Endothelial cell of umbilical vein (primary cell): ENCODE measurements at regions not wholly inside any gene's neighbourhood (a gene's known extent, or its start where the extent isn't known, plus 50 kb on each side); places are given as distances from the start of the nearest gene placed in this dataset.
A peak's percentile ranks its signal among the peaks of the same experiment; 100 is the strongest.

Experiments
- BruUV-seq: library from RNA; stranded (reverse); fragments of 400-500 nt; replicated peaks from 2 replicates; lab custom pipeline; 2021; lab: Mats Ljungman, UMichigan
- CTCF ChIA-PET: fragments of 300-600, 350-600 bp; sonication (Branson Sonifier 250); formaldehyde crosslinking; loops from one replicate; lab custom pipeline; 2021; ENCODE audit warnings: antibody characterized with exemption, inconsistent platforms; lab: Charles Lee
- POLR2A ChIA-PET: fragments of 300-600, 350-600 bp; sonication (Branson Sonifier 250); formaldehyde crosslinking; loops from one replicate; lab custom pipeline; 2021; ENCODE audit warnings: antibody characterized with exemption, inconsistent platforms; lab: Charles Lee
- DNase-seq: peaks from one replicate; pipeline ENCODE4 v3.0.0-alpha.2; 2011; ENCODE audit warnings: low read depth, low spot score
- FAIRE-seq: peaks from 2 replicates; lab custom pipeline; 2011; peaks lifted over from hg19 to GRCh38; lab: Jason Lieb, UNC
- H2AFZ ChIP-seq: 2 replicates; pipeline ENCODE4 v1.6.0; 2012; ENCODE audit warnings: low read depth, low read length, control low read depth, inconsistent platforms
- H3K27ac ChIP-seq: 2 replicates; pipeline ENCODE4 v1.5.1; 2011; ENCODE audit warnings: low read depth, mild to moderate bottlenecking, control low read depth, low read length, moderate library complexity; ENCODE audit not compliant: insufficient read depth
- H3K27me3 ChIP-seq, 2 experiments: 2 replicates each; pipeline versions ENCODE4 v1.6.0 to v1.6.1; 2011; ENCODE audit warnings: low read length in 2 of 2, mixed read lengths in 1 of 2; ENCODE audit not compliant: control insufficient read depth in 2 of 2, insufficient read depth in 2 of 2
- H3K36me3 ChIP-seq, 2 experiments: 2 replicates in 1 of 2; 3 replicates in 1 of 2; pipeline ENCODE4 v1.5.1; 2011; ENCODE audit warnings: low read length in 2 of 2, mild to moderate bottlenecking in 1 of 2, moderate library complexity in 1 of 2; ENCODE audit not compliant: control insufficient read depth in 2 of 2, insufficient read depth in 2 of 2; ENCODE audit errors: extremely low read depth in 1 of 2
- H3K4me1 ChIP-seq: 3 replicates; pipeline ENCODE4 v1.5.1; 2011; ENCODE audit warnings: mild to moderate bottlenecking, low read length; ENCODE audit not compliant: control insufficient read depth, insufficient read depth; ENCODE audit errors: extremely low read depth
- H3K4me2 ChIP-seq: 2 replicates; pipeline ENCODE4 v1.6.1; 2011; ENCODE audit warnings: low read length, control low read depth, mixed read lengths; ENCODE audit not compliant: insufficient read depth
- H3K4me3 ChIP-seq, 3 experiments: fragments of 200-600 bp in 1 of 3; sonication (generic), shearing (Covaris generic) in 1 of 3; replicated peaks in 1 of 3; 2 replicates each; pipeline ENCODE4 v1.5.1; 2011 to 2016; ENCODE audit warnings: control low read depth in 3 of 3, low read length in 3 of 3, mild to moderate bottlenecking in 2 of 3, inconsistent platforms in 1 of 3, low read depth in 1 of 3, moderate library complexity in 1 of 3; ENCODE audit not compliant: insufficient read depth in 1 of 3
- H3K79me2 ChIP-seq: 2 replicates; pipeline ENCODE4 v1.6.0; 2012; ENCODE audit warnings: low read length, inconsistent platforms; ENCODE audit not compliant: control insufficient read depth, insufficient read depth
- H3K9ac ChIP-seq: replicated peaks from 2 replicates; pipeline ENCODE3; 2011; ENCODE audit warnings: low read length, control low read depth; ENCODE audit not compliant: insufficient read depth; ENCODE audit errors: extremely low read depth
- H3K9me1 ChIP-seq: replicated peaks from 3 replicates; pipeline ENCODE4 v1.6.0; 2011; ENCODE audit warnings: mild to moderate bottlenecking, low read length; ENCODE audit not compliant: control insufficient read depth, insufficient read depth; ENCODE audit errors: extremely low read depth
- H3K9me3 ChIP-seq: replicated peaks from 2 replicates; pipeline ENCODE4 v1.5.1; 2012; ENCODE audit warnings: low read length, inconsistent platforms; ENCODE audit not compliant: control insufficient read depth, insufficient read depth
- H4K20me1 ChIP-seq: replicated peaks from 2 replicates; pipeline ENCODE3; 2011; ENCODE audit warnings: mild to moderate bottlenecking, low read length; ENCODE audit not compliant: control insufficient read depth, insufficient read depth; ENCODE audit errors: extremely low read depth
- CTCF ChIP-seq, 2 donors: IDR thresholded peaks; 1 replicate in 1 of 2; 2 replicates in 1 of 2; pipeline ENCODE4 v1.5.1; 2011; ENCODE audit warnings: low read length in 2 of 2, mild to moderate bottlenecking in 2 of 2, moderate library complexity in 2 of 2, control low read depth in 1 of 2, inconsistent platforms in 1 of 2, low read depth in 1 of 2; ENCODE audit not compliant: insufficient read depth in 1 of 2; ENCODE audit errors: extremely low read depth in 1 of 2
- EZH2 ChIP-seq: IDR thresholded peaks from 2 replicates; pipeline ENCODE4 v1.6.1; 2012; ENCODE audit warnings: borderline replicate concordance, low read depth, mild to moderate bottlenecking, moderate library complexity, low read length, inconsistent platforms; ENCODE audit not compliant: severe bottlenecking
- FOS ChIP-seq: IDR thresholded peaks from 2 replicates; pipeline ENCODE4 v1.6.1; 2011; ENCODE audit warnings: mild to moderate bottlenecking, low read length, moderate library complexity, borderline replicate concordance; ENCODE audit not compliant: insufficient read depth
- GATA2 ChIP-seq: IDR thresholded peaks from 2 replicates; pipeline ENCODE4 v1.7.0; 2011; ENCODE audit warnings: low read depth, mild to moderate bottlenecking, moderate library complexity, mixed read lengths, low read length; ENCODE audit not compliant: insufficient read length, insufficient read depth
- JUN ChIP-seq: IDR thresholded peaks from 2 replicates; pipeline ENCODE4 v1.6.1; 2011; ENCODE audit warnings: borderline replicate concordance, low read depth; ENCODE audit not compliant: insufficient read length, insufficient read depth
- MAX ChIP-seq: IDR thresholded peaks from 2 replicates; pipeline ENCODE4 v1.6.1; 2011; ENCODE audit not compliant: insufficient read depth, insufficient read length
- MYC ChIP-seq: IDR thresholded peaks from one replicate; pipeline ENCODE4 v1.6.1; 2011; ENCODE audit warnings: mild to moderate bottlenecking, low read depth, low read length
- POLR2A ChIP-seq: IDR thresholded peaks from 2 replicates; pipeline ENCODE4 v1.6.1; 2012; ENCODE audit warnings: low read depth, mild to moderate bottlenecking, control low read depth, low read length
- POLR2AphosphoS5 ChIP-seq: IDR thresholded peaks from 2 replicates; pipeline ENCODE4 v1.6.1; 2012; ENCODE audit warnings: low read depth, mild to moderate bottlenecking, control low read depth, low read length, moderate library complexity; ENCODE audit not compliant: insufficient read depth
- dilution Hi-C: fragments of 300-500 bp; cut with MboI; formaldehyde crosslinking; loops from one replicate; pipeline ENCODE4 v1.15.0; 2019; ENCODE audit warnings: low sequenced_read_pairs; ENCODE audit not compliant: extremely low pct_ligation_motif_present
- intact Hi-C: fragments of 100-400 bp; cut with micrococcal nuclease; formaldehyde crosslinking; loops from one replicate; pipeline ENCODE4 v1.10.0; 2022

- H3K4me2 ChIP-seq = no peak overlapping the region
- no TSS peak for BruUV-seq
- CTCF ChIA-PET = interaction anchor here (0.5 to 2.5 kb wide), 36 partner anchors 9 to 1873 kb away, joined by 3 to 24 read pairs (median 3); partner anchors contain the start of gene ALCAM
- no peaks in the 10 kb centered on the region for H3K79me2 ChIP-seq
- TF ChIP-seq FOS (no peak), CTCF (IDR thresholded peaks at IDR 0.05; ENCODE audit: extremely low read depth in 1 of 2, insufficient read depth in 1 of 2, low read depth in 1 of 2, low read length in 2 of 2) (peak; percentile 58 to 68), POLR2AphosphoS5 (no peak), GATA2 (no peak)
- POLR2A ChIA-PET = no interaction called here
- peak; percentile 60 for DNase-seq
- no peak overlapping the region for H2AFZ ChIP-seq
- H3K36me3 ChIP-seq = no peaks in the 10 kb centered on the region
- H3K27ac ChIP-seq = no peak overlapping the region
- no peaks in the 10 kb centered on the region for H3K4me1 ChIP-seq
- H3K9me1 ChIP-seq = no peaks in the 10 kb centered on the region
- intact Hi-C loops (loop anchor here (1.0 kb wide), 2 partner anchors 1267 to 1416 kb away; no protein-coding TSS in a partner anchor), dilution Hi-C loops (no loop called here)
- no peak overlapping the region for H3K9ac ChIP-seq
- H3K27me3 ChIP-seq = peaks cover 2 to 9% of the 10 kb centered on the region in 2 experiments
- no peaks in the 10 kb centered on the region for H3K9me3 ChIP-seq
- no peaks in the 10 kb centered on the region for H4K20me1 ChIP-seq
- no peak overlapping the region for H3K4me3 ChIP-seq
- peak; percentile 74 for FAIRE-seq
These were observed 1264.3 kb upstream of the ALCAM start for GRCh38 chr3:104102386-104102785.

- CTCF ChIA-PET = no interaction called here
- no peaks in the 10 kb centered on the region for H4K20me1 ChIP-seq
- dilution Hi-C loops = no loop called here
- no peaks in the 10 kb centered on the region for H3K79me2 ChIP-seq
- intact Hi-C loops = no loop called here
- TF ChIP-seq EZH2 (no peak), POLR2AphosphoS5 (no peak), CTCF (IDR thresholded peaks at IDR 0.05; ENCODE audit: extremely low read depth in 1 of 2, insufficient read depth in 1 of 2, low read depth in 1 of 2, low read length in 2 of 2) (no peak), FOS (no peak), MAX (no peak), JUN (no peak), POLR2A (no peak), MYC (no peak), GATA2 (no peak)
- no peak overlapping the region for H3K9ac ChIP-seq
- DNase-seq (no peak), FAIRE-seq (no peak)
- no peaks in the 10 kb centered on the region for H3K9me1 ChIP-seq
- H3K4me2 ChIP-seq = no peak overlapping the region
- no peaks in the 10 kb centered on the region for H3K36me3 ChIP-seq
- no peak overlapping the region for H3K27ac ChIP-seq
- no peaks in the 10 kb centered on the region for H3K27me3 ChIP-seq
- no peak overlapping the region for H3K4me3 ChIP-seq
- POLR2A ChIA-PET = no interaction called here
- BruUV-seq = no TSS peak
- no peaks in the 10 kb centered on the region for H3K4me1 ChIP-seq
- H2AFZ ChIP-seq = no peak overlapping the region
- H3K9me3 ChIP-seq = no peaks in the 10 kb centered on the region
These were observed 1260.4 kb upstream of the ALCAM start for GRCh38 chr3:104106276-104106675.
